Neural progenitor cell (in vitro differentiated cells): ENCODE measurements at regions not wholly inside any gene's neighbourhood (a gene's known extent, or its start where the extent isn't known, plus 50 kb on each side); places are given as distances from the start of the nearest gene placed in this dataset.

Source experiments
- CTCF ChIP-seq: fragments of 200-600 bp; sonication (generic); IDR thresholded peaks from 2 replicates; pipeline ENCODE4 v1.5.1; 2017; ENCODE audit warnings: antibody characterized with exemption, mild to moderate bottlenecking
- EZH2 ChIP-seq: fragments of 200-600 bp; sonication (generic); IDR thresholded peaks from 2 replicates; pipeline ENCODE4 v1.6.1; 2017; ENCODE audit warnings: antibody characterized with exemption, mild to moderate bottlenecking, moderate library complexity
- EZH2phosphoT487 ChIP-seq: fragments of 200-600 bp; sonication (generic); IDR thresholded peaks from 2 replicates; pipeline ENCODE4 v1.6.1; 2017; ENCODE audit warnings: antibody characterized with exemption

GRCh38 chr4:141576585-141577110 is 59.7 kb upstream of the IL15 start:
- no peak for TF ChIP-seq CTCF
- no peak for TF ChIP-seq EZH2
- no peak for TF ChIP-seq EZH2phosphoT487
